Left ventricle myocardium inferior (tissue), 1 donor: ENCODE measurements at regions not wholly inside any gene's neighbourhood (a gene's known extent, or its start where the extent isn't known, plus 50 kb on each side); places are given as distances from the start of the nearest gene placed in this dataset.

Source experiments
- DNase-seq: peaks from one replicate; pipeline ENCODE4 v3.0.0-alpha.2; 2020
- H3K27ac ChIP-seq: fragments of 200-600 bp; replicated peaks from 2 replicates; pipeline ENCODE4 v1.8.0; 2021
- H3K27me3 ChIP-seq: fragments of 200-600 bp; 2 replicates; pipeline ENCODE4 v1.8.0; 2021; ENCODE audit warnings: low read depth
- H3K36me3 ChIP-seq: fragments of 200-600 bp; 2 replicates; pipeline ENCODE4 v1.8.0; 2021
- H3K4me1 ChIP-seq: fragments of 200-600 bp; 2 replicates; pipeline ENCODE4 v1.8.0; 2021
- H3K4me3 ChIP-seq: fragments of 200-600 bp; 2 replicates; pipeline ENCODE4 v1.8.0; 2021; ENCODE audit warnings: mild to moderate bottlenecking, moderate library complexity
- H3K9me3 ChIP-seq: fragments of 200-600 bp; replicated peaks from 2 replicates; pipeline ENCODE4 v1.8.0; 2021
- CTCF ChIP-seq: fragments of 200-600 bp; IDR thresholded peaks from 2 replicates; pipeline ENCODE4 v1.8.0; 2021; ENCODE audit warnings: antibody characterized with exemption, mild to moderate bottlenecking, borderline replicate concordance
- intact Hi-C: fragments of 100-400 bp; cut with micrococcal nuclease; formaldehyde crosslinking; loops from one replicate; pipeline ENCODE4 v1.11.0; 2022
- donor health status: DM: no; HTN: yes; CAD: no; lungs with severe emphysema.

- DNase-seq = no peak
- no peak for TF ChIP-seq CTCF
- intact Hi-C loops = no loop called here
These were observed 84.8 kb downstream of the NCR2 start for GRCh38 chr6:41420186-41420585.

GRCh38 chr6:41422161-41422560, 86.8 kb downstream of the NCR2 start:
- Histone ChIP-seq H3K9me3 (peaks cover 10% of the 10 kb centered on the region), H3K27ac (no peak overlapping the region), H3K36me3 (no peaks in the 10 kb centered on the region), H3K4me1 (peaks cover 8% of the 10 kb centered on the region), H3K27me3 (peaks cover 52% of the 10 kb centered on the region), H3K4me3 (no peak overlapping the region)
- no peak for TF ChIP-seq CTCF
- intact Hi-C loops = no loop called here
- DNase-seq = no peak

More at GRCh38 chr6:41420186-41420585, 84.8 kb downstream of the NCR2 start:
- H3K27me3 ChIP-seq = peaks cover 53% of the 10 kb centered on the region
- peaks cover 10% of the 10 kb centered on the region for H3K9me3 ChIP-seq
- H3K27ac ChIP-seq = no peak overlapping the region
- H3K36me3 ChIP-seq = no peaks in the 10 kb centered on the region
- H3K4me3 ChIP-seq = no peak overlapping the region
- H3K4me1 ChIP-seq = no peaks in the 10 kb centered on the region

GRCh38 chr6:41423002-41423401, 87.6 kb downstream of the NCR2 start:
- no peak for TF ChIP-seq CTCF
- no peak overlapping the region for H3K27ac ChIP-seq
- H3K4me3 ChIP-seq = no peak overlapping the region
- intact Hi-C loops = no loop called here
- no peaks in the 10 kb centered on the region for H3K36me3 ChIP-seq
- no peak for DNase-seq
- peaks cover 55% of the 10 kb centered on the region for H3K27me3 ChIP-seq
- peaks cover 17% of the 10 kb centered on the region for H3K4me1 ChIP-seq
- H3K9me3 ChIP-seq = peaks cover 10% of the 10 kb centered on the region

- peaks cover 53% of the 10 kb centered on the region for H3K27me3 ChIP-seq
- peaks cover 31% of the 10 kb centered on the region for H3K4me1 ChIP-seq
- H3K36me3 ChIP-seq = no peaks in the 10 kb centered on the region
- H3K9me3 ChIP-seq = peaks cover 4% of the 10 kb centered on the region
- intact Hi-C loops = no loop called here
- peak; percentile 85 for TF ChIP-seq CTCF
- H3K27ac ChIP-seq = no peak overlapping the region
- no peak overlapping the region for H3K4me3 ChIP-seq
- DNase-seq = peak; percentile 79
These were observed 89.1 kb downstream of the NCR2 start for GRCh38 chr6:41424370-41425058.

GRCh38 chr6:41425511-41425910, 90.1 kb downstream of the NCR2 start:
- Histone ChIP-seq H3K4me1 (peaks cover 31% of the 10 kb centered on the region), H3K27ac (no peak overlapping the region), H3K9me3 (no peaks in the 10 kb centered on the region), H3K4me3 (no peak overlapping the region), H3K27me3 (peaks cover 43% of the 10 kb centered on the region), H3K36me3 (no peaks in the 10 kb centered on the region)
- DNase-seq = no peak
- TF ChIP-seq CTCF = no peak
- intact Hi-C loops = no loop called here
